ENCODE measurements at regions not wholly inside any gene's neighbourhood (a gene's known extent, or its start where the extent isn't known, plus 50 kb on each side); places are given as distances from the start of the nearest gene placed in this dataset.

DNA sequence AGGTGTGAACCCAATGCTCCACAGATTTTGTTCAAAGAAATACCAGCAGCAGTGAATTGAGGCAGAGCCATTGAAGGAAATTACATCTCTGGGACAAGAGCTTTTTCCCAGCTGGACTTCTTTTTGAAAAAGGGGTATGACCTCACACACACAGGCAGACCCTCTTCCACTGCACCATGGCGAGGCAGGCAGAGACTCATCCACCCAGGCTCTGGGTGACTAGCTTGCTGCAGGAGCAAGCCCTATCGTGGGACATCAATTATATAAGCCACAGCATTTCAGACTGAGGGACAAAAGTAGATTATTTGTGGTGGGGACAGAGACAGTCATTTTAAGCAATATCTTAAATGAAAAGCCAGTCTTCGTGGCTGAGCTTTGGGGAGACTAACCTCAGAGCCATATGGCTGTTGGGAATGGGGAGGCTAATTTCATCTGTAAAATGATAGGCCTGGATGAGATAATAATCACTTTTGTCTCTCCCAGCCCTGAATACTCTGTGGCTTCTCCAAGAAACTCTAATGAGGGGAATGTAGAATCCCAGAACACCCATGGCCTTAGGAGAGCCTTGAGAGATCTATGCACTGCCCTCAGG lies 113.1 kb upstream of the TNC start:
- TF ChIP-seq, protein P1, sequence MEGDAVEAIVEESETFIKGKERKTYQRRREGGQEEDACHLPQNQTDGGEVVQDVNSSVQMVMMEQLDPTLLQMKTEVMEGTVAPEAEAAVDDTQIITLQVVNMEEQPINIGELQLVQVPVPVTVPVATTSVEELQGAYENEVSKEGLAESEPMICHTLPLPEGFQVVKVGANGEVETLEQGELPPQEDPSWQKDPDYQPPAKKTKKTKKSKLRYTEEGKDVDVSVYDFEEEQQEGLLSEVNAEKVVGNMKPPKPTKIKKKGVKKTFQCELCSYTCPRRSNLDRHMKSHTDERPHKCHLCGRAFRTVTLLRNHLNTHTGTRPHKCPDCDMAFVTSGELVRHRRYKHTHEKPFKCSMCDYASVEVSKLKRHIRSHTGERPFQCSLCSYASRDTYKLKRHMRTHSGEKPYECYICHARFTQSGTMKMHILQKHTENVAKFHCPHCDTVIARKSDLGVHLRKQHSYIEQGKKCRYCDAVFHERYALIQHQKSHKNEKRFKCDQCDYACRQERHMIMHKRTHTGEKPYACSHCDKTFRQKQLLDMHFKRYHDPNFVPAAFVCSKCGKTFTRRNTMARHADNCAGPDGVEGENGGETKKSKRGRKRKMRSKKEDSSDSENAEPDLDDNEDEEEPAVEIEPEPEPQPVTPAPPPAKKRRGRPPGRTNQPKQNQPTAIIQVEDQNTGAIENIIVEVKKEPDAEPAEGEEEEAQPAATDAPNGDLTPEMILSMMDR (IDR thresholded peaks at IDR 0.05): no peak
- no peak for TF ChIP-seq POLR2A (IDR thresholded peaks at IDR 0.05)
